GM19463 (cell line): ENCODE measurements at regions not wholly inside any gene's neighbourhood (a gene's known extent, or its start where the extent isn't known, plus 50 kb on each side); places are given as distances from the start of the nearest gene placed in this dataset.

Experiments used
- ATAC-seq: cut with Tn5 transposase; IDR thresholded peaks from one replicate; pipeline ENCODE4 v1.9.1; 2021; ENCODE audit warnings: mild to moderate bottlenecking, moderate library complexity; ENCODE audit not compliant: unreplicated experiment

GRCh38 chr13:62706048-62706447 lies 1290.4 kb upstream of the PCDH20 start:
- no peak for ATAC-seq

GRCh38 chr13:62704875-62705274 lies 1289.2 kb upstream of the PCDH20 start:
- ATAC-seq, result no peak

DNA sequence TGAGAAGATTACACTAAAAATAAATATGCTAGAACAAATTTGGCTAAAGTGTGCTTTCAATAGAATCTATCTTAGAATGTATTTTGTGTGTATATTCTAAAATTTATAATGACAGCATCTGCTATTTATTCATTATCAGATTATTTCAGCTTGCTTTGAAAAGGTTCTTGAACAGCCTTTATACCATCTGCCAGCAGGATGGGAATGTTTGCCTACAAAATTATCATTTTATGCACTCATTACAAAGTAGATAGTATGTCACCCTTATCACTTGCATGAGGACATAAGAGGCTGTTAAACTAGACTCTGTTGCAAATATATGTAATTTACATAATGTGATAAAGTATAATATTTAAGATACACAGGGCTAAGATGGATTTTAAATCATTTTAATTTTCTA lies 1286.9 kb upstream of the PCDH20 start:
- no peak for ATAC-seq

GRCh38 chr13:62697701-62698100 lies 1282.1 kb upstream of the PCDH20 start:
- no peak for ATAC-seq

DNA sequence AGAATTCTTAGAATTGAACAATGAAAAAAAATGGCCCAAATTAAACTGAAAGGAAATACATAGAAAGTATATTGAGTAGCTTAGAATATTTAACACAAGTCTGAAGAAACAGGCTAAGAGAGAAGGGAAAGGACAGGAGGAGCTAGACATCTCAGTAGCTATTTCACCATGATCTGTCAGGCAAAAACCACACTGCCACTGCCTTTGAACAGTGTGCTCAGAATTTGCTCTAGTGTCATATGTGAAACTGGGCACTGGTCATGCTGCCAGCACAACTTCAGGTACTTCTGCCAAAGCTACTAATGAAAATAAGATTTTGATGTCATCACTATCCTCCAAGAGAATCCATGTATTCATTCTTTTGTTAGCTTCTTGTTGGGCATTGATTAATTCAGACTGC lies 1280.8 kb upstream of the PCDH20 start:
- ATAC-seq, result no peak

DNA sequence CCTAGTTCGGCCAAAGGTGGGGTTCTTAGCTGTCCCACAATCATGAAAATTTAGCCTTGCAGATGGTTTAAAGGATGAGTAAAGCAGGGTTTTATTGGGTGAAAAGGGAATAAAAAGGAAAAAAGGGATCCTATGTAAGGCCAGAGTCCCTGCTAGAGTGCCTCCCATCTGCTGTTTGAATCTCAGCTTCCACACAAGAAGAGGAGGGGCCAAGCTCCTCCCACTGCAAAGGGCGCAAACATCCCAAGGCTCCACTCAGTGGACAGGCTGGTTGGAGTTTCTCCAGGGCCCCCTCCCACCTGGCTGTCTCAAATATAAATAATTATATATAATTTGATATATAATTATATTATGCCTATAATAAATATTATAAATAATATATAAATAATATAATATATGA lies 1272.1 kb upstream of the PCDH20 start:
- no peak for ATAC-seq

DNA sequence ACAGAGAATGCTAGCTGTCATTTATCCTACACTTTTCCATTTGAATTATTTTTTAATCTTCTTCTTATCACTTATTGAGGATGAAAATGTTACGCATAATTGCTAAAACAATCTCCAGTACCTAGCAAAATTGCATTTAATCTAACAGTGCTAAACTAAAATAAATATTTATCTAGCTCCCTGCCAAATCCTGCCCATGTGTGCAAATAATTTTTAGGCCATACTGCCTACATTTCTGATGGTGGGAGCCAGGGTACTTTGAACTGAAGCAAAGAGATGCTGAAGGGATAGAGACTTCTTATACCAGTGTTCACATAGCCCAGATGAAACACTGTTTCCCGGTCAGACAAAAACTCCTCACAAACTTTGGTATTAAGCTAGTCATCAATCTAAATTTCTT lies 1268.7 kb upstream of the PCDH20 start:
- no peak for ATAC-seq

DNA sequence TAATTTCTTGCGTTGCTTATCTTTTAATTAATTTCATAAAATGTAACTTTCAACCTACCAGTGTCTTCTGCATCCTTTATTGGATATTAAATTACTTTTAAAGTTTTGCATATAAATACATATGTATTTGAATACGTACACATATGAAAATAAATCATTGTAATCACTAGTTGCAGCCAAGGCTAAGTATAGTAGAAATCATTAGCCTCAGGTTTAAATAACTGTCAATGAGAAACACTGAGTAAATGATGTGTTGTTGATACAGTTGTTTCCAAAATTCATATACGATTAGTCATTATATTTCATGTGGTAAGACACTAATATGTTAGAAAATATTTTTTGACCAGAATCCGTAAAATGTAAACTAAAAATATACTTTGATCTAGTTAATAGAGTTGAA lies 1267.1 kb upstream of the PCDH20 start:
- ATAC-seq, result no peak

GRCh38 chr13:62678039-62678438 lies 1262.4 kb upstream of the PCDH20 start:
- ATAC-seq, result no peak

DNA sequence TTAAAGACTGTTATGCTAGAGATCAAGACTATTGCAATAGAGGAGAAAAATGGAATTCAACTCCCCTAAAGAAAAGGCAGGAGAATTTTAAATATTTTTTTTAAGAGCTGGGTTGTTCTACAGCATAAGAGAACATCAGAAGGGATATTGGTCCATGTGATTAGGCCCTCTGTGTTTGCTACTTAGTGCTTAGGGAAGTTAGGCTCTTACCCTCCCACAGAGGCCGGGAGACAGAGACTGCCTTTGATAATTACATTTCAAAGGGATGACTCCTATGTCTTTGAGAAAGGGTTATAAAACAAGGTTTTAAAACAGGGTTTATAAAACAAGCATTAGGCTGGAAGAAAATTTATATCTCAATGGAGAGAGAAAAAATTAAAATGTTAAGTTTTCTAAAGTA lies 1248.1 kb upstream of the PCDH20 start:
- no peak for ATAC-seq

DNA sequence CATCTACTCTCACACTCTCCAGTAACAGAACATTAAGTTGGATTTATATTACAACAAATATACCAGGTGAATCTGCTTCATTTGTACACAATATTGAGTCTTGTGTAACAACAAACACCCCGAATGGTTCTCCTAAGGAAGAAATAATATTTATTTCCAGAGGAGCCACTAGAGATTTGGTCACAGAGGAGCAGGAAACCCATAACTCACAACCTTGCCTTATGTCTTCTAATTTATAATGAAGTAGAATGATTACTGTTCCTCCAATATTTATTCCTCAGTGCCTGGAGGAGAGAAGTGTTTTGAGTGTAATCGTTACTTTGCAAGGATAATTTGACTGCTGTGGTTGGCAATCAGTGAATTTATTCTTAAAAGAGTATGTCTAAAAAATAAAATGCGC lies 1243.7 kb upstream of the PCDH20 start:
- no peak for ATAC-seq

GRCh38 chr13:62653371-62653770 lies 1237.7 kb upstream of the PCDH20 start:
- ATAC-seq, result no peak

DNA sequence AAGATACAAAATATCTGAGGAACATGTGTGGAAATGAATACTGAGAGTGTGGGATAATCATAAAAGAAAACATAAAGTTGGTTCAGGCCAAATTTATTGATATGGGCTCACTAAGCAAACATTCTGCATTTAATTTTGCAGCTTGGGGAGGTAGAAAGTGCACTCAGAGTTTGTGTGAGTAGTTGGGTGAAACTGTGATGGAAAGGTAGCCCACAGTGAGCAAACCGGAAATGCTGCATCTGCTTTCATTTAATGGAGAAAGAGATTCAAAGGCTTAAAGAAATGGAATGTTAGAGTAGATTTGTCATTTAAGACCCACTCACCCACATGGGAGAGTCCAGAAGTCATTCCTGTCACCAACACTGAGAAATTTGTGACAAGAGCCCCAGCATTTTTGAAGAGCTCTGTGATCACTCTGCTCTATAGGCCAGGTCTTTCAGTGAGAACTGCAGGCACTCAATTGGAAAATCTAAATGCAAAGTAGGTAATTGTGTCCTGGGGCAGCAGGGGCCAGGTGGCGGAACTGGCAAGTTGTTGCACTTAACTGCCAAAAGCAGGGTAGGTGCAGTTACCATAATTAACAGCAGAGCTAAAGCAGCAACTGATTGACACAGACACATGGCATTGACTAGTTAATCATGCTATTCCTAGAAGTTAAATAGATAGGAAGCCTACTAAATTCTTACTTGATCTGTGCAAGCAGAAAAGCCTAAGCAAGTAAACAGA lies 1228.3 kb upstream of the PCDH20 start:
- ATAC-seq, result peak; percentile 76

DNA sequence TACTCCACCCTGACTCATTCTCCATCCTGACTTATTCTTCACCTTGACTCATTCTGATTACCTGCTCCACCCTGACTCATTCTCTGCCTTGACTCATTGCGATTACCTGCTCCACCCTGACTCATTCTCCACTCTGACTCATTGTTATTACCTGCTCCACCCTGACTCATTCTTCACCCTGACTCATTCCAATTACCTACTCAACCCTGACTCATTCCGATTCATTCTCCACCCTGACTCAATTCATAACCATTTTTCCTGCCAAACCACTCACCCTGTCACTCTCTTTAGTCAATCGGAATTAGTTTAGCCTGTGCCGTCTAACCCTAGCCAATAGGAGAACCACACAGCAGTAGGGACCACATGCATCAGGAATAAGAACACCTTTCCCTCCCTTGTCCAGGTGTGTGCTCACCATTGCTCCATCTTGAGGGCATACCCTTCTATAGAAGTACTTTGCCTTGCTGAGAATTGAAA lies 1227.4 kb upstream of the PCDH20 start:
- peak; percentile 48 for ATAC-seq

DNA sequence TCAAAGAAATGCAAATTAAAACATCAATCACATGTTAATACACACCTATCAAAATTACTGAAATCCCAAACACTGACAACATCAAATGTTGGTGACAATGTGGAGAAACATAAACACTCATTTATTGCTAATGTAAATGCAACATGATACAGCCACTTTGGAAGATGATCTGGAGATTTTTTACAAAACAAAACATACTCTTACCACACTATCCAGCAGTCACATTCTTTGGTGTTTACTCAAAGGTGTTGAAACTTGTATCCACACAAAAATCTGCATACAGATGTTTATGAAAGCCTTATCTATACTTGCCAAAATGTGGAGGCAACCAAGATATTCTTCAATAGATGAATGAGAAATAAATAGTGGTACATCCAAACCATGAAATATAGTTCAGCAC lies 1219.5 kb upstream of the PCDH20 start:
- no peak for ATAC-seq

DNA sequence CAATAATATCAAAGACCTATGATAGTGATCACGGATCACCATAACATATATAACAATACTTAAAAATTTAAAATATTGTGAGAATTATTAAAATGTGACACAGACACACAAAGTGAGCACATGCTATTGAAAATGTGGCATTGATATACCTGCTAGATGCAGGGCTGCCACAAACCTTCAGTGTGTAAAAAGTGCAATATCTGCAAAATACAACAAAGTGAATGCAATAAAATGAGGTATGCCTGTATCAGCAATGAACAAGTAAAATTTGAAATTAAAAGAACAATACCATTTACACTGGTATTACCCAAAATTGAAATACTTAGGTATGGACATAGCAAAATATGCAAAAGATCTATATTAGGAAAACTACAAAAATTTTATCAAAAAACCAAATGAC lies 1217.8 kb upstream of the PCDH20 start:
- no peak for ATAC-seq

DNA sequence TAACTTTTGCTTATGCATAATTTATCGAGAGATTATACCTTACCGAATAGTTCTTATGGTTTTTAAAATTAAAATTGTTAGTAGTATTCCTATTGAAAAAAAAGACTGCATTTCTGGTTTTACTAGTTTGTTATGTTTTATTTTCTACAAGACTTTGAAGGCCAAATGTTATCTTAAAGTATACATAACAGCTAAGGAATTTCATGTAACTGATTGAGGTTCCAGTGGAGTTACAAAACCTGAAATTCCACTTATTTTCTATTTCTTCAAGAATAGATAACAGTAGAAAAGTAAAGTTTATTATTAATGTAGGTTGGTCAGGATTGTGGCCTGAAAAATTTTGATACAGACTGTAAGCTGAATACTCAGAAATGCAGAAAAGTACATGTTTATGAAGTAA lies 1216.0 kb upstream of the PCDH20 start:
- ATAC-seq, result no peak

GRCh38 chr13:62631124-62631523 lies 1215.5 kb upstream of the PCDH20 start:
- ATAC-seq, result no peak

GRCh38 chr13:62629618-62630017 lies 1214.0 kb upstream of the PCDH20 start:
- ATAC-seq, result no peak

GRCh38 chr13:62627226-62627625 lies 1211.6 kb upstream of the PCDH20 start:
- ATAC-seq, result no peak

DNA sequence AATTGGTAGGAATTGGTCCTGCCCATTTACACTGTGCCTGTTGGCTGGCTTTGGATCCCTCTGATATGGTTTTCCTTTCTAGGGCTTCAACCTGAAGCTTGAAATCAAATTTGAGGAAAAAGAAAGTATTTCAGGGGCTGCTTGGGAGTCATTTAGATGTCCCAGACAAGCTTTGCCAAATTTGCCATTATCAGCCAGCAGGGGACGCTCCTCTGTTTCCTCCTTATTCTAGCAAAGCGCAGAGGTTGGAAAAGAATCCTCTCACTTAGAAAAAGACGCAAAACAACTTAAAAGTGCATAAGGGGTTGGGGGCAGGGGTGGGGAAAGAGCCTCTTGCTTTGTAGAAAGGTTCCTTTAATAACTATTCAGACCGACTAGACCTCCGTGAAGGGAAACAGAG lies 1211.1 kb upstream of the PCDH20 start:
- no peak for ATAC-seq

GRCh38 chr13:62625214-62625881 lies 1209.7 kb upstream of the PCDH20 start:
- ATAC-seq, result no peak

DNA sequence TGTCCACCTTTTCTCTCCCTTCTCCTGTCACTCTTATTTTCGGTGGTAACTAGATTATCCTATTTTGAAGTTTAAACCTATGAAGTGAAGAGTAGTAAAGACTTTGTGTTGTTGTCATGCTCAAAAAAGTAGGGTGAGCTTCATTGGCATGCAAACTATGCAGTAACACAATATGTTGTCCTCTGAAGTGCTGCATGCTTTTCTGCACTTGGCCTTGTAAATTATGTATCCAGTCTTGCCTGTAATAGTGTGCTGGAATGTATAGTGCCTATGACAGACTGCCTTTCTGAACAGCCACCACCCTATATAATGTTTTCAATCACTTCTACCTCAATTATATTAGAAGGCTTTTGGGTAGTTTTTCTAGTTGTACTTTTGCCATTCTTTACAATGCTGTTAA lies 1198.2 kb upstream of the PCDH20 start:
- ATAC-seq, result no peak
